Activated T-cell treated with anti-CD3 and anti-CD28 coated beads for 4 hours (primary cell): ENCODE measurements at regions not wholly inside any gene's neighbourhood (a gene's known extent, or its start where the extent isn't known, plus 50 kb on each side); places are given as distances from the start of the nearest gene placed in this dataset.

Experiments used
- DNase-seq: peaks from one replicate; pipeline ENCODE4 v3.0.0-alpha.2; 2020

DNA sequence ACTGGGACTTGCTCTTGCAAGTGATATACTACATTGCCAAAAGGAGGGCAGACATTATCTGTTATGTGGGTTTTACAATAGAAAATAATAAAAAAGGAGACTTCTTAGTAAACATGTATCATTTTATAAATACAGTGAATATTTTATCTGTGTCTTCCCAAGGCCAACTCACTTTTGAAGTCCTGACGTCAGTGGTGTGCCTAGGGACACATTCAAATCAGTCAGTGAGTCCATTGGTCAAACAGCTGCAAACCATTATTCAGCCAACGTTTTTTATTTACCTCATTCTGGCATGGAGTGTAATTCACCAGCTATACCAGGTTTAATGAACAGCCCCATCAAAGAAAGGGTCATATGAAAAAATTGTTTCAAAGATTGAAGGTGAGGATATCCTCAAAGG is 263.7 kb downstream of the IPMK start:
- no peak for DNase-seq

DNA sequence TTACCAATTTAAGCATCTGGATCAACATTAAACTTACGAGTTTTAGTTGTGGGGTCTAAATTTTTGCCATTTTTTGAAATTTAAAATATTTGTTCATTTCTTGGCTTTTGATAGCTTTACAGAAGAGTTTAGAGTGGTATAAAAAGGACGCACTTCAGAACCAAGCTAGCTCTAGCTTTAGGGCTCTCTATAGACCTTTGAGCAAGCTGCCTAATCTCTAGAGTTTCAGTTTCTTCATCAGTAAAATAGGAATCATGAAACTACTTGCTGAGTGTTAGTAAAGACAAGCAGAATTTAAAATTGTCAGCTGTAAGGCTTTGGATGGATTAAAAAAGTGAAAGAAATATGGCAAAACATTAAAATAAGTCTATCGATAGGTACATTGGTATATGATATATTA is 266.5 kb downstream of the IPMK start:
- DNase-seq: no peak

DNA sequence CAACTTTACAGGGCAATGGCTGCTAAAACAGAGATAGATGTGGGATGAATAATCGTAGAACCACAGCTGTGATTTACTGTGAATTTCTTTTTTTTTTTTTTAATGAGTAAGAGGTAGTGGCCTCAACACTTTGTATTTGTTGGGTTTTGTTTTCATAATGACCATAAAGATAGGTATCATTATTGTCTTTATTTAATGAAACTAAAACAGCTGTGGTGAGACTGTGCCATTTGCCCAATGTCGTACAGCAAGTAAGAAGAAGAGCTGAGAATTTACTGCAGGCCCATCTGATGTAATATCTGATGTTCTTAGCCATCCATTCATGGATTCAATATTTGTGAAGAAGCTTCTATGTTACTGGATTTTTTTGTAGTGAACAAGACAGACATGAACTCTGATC is 271.2 kb downstream of the IPMK start:
- DNase-seq: no peak

DNA sequence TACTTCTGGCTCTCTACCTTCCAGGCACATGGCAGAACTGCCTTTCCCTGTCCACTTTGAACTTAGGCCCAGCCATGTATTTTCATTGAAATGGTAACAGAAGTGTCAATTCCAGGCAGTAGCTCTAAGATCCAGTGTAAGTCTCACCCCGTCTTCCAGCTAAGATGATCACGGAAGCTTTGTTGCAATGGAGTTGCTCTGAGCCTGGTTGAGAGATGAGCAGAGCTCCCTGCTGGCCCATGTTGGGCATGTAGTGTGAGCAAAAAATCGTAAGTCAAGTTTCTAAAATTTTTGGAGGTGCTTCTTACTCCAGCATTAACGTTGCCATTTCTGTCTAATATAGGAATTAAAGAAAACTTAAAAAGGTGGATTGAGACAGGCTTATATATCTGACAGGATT is 274.4 kb downstream of the IPMK start:
- no peak for DNase-seq

DNA sequence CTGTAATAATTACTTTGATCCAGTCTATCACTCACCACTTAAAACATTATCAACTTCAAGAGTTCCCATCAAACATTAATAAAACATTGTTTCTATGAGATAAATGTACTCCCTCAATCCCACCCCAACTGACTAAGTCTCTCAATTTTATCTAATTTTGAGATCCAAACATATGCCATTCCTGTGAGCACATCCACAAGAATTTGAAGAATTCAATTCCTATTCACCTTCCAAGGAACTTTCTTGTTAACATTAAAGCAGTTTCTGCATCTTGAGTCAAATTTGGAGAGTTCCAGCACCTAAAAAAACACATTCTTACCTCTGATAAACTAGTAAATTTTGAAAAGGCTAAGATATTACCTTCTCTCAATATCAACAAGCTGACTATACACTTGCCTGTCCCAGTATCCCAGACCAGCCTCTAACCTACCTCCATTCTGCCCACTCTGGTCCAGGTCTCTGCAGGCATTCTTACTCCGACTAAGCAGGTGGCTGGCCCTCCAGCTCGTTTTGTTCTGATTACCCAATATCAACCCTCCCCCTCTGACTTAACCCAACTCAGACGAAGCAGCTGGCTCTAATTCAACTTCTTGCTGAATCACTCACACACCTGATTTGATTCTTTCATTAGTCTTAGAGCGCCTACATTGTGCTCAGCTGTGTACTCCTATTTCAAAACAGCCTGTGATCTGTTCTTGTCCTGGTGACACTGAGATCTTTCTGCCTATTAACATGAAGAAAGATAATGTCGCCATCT is 275.2 kb downstream of the IPMK start:
- DNase-seq: no peak

DNA sequence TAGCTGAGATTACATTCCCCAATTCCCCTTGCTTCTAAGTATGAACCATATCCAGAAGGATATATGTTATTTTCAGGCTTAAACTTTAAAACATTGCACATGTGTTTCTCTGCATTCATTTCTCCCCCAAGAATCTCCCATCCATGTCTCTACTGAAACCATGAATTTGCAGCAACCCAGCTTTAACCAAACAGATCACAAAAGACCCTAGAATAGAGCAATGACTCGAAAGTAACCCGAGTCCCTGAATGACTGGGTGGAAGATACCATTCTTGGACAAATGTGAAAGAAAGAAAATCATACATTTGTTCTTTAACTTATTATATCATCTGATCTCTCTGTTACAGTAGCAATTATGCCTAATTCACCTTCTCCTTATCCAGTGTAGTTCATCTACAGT is 278.7 kb downstream of the IPMK start:
- DNase-seq: no peak

DNA sequence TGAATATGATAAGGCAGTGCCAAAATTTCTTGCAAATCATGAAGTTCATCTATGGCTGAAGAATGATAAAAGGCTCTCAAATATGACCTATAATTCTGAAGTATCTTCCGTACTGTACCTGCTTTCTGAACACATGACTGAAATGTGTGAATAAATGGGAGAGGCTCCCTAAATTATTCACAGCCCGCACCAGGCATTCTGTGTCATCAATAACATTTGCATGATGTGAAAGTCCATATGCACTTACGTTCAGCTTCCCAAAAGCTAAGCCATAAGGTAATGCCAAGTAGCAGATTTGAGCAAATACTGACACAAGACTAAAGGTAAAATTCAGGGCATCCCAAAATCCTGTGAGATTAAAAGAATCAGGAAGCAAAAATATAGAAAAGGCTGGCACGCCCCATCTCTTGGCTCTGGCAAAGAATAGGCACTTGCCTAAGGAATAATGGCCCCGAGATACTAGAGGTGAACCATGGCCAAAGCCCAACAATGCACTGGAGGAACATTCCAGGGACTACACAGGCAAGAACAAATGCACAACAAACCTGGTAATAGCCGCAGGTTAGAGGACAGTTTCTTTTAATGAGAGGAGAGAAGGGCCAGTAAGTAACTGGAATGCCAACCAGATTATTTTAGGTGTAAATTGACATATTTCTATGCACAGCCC is 280.5 kb downstream of the IPMK start:
- no peak for DNase-seq

DNA sequence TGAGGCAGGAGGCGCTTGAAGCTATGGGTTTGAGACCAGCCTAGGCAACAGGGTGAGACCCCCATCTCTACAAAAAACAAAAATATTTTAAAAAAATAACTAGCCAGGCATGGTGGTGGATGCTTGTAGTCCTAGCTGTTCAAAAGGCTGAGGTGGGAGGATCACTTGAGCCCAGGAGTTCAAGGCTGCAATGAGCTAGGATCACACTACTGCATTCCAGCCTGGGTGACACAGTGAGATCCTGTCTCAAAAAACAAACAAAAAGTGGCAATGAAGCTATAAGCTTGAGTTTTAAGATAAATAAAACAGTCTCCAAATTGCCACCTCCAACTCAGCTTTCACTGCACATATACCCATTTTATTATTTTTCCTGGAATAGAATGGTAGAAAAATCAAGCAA is 281.3 kb downstream of the IPMK start:
- DNase-seq: no peak

DNA sequence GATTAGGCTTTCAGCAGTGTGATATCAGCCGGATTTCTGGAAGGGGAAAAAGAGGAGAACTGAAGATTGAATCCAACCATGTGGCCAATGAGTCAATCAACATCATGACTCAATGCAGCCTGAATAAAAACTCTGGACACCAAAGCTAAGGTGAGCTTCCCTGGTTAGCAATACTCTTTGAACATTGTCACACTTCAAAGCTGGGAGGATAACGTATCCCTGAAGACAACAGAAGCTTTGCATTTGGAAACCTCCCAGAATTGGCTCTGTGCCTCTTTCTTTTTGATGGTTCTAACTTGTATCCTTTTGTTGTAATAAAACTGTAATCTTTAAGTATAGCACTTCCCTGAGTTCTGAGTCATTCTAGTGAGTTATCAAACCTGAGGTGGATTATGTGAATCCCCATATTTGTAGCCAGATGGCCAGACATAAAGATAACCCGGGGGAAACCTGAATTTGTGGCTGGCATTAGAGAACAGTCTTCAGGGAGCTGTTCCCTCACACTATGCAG is 284.4 kb downstream of the IPMK start:
- no peak for DNase-seq

DNA sequence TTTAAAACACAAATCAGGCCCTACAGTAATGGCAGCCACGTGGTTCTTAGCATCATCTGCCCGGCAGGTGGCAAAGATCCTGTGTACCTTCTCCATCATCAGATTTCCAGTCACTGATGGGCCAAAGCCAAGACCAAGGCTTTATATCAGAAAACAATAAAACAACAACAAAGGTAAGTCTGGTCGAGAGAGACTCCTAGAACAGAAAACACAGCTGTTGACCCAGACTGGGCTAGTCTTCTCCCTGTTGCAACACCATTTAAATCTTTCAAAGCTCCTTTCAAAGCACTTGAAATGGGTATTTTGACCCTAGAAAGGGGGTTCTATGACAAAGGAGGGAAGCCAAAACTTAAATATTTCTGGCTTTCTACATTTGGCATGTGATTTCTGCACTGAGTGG is 285.6 kb downstream of the IPMK start:
- no peak for DNase-seq

DNA sequence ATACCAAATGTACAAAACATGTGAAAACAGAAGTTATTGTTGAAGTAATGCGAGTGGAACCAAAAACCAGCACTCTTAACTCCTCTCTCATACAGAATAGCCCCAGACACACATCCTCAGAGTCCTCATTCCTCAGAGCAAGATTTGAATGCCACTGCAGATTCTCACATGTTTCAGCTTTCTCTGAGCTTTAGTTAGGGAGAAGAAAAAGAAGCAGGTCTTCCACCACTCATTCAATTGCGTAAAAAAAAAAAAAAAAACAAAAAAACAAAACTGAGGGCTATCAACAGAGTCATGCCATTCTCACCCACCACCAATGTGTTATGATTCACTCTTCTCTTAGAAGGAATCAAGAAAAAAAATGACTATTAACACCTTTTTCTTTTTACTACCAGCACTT is 287.7 kb downstream of the IPMK start:
- no peak for DNase-seq

DNA sequence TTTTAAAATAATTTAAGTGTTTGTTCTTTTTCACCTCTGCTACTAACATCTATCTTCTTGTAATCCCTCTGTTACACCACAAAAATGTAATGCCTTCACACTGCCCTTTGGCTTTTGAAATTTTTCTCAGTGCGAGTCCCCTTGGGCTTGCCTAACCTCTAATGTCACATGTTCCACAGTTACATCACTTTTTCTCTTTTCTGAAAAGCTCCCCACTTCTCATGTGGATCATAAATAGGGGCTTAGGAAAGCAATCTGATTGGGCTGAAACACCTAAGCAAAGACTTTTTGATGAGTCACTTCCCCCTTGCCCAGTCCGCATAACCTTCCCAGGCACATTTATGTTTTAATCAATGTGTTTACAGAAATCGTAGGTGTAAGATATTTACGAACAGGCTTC is 288.2 kb downstream of the IPMK start:
- DNase-seq: no peak

DNA sequence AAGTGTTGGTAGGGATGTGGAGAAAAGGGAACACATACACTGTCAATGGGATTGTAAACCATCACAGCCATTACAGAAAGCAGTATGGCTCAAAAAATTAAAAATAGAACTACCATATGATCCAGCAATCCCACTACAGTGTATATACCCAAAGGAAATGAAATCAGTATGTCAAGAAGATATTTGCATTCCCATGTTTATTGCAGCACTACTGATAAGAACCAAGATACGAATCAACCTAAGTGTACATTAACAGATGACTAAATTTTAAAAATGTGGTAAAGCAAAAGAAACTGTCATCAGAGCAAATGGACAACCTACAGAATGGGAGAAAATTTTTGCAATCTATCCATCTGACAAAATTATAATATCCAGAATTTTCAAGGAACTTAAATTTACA is 290.4 kb downstream of the IPMK start:
- DNase-seq: no peak

DNA sequence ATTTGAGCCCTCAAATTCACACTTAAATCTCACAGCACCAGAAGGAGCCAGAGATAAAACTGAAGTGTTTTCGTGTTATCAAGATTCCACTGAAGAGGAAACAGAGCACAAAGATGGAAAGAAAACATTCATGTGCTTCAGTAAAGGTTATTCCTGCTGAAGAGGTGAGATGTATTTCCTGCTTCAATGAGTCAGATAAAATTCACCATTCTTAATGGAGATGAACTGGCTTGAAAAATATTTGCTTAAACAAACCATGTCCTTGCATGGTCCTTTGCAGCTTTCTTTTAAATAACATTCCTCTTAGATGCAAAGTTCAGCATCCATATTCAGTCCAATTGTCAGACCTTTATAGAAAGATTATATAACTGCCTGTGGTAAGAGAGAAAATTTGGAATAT is 294.2 kb downstream of the IPMK start:
- DNase-seq: no peak

DNA sequence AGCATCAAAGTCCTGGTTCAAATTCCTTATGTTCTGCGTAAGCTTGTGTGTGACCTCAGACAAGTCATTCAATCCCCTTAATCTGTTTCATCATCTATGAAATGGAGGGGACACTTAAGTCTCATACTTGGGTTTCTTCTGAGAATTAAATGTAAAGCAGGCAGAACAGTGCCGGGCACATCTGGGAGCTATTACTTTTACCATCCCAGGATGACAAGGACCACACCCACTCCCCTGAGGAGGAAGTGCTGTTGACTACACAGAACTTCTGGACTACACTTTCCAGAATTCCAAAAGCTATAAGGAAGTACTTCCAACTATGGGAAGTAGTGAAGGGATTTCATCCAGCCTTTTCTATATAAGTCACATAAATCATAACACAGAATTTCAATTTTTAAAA is 294.9 kb downstream of the IPMK start:
- no peak for DNase-seq

DNA sequence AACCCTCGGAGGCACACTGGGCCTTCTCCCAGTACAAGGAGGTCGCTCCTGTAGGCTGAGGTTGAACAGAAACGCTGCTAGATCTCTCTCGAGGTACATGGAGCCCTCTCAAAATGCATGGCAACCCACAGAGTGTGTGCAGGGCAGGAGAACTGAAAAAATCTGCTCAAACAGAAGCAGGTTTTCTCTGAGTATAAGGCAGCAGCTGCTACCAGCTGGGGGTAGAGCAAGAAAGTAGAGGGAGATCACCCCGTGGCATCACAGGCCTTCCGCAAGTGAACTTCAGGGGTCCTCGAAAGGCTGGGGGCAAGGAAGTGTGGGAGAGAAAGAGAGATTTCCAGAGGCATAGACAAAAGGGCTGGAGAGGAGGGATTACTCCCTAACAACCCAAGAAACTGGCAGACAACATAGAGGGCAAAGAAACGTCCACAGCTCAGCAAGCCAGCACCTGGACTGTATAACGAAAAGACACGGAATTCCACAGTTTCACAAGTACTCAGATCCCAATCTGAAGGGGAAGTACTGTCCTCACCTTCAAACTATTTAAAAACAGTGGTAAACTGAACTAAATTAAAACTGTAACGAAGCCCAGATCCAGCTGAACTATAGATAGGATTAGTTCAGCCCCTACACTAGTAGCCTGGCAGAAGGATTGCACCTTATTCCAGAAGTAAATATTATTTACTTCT is 299.2 kb downstream of the IPMK start:
- DNase-seq: no peak

DNA sequence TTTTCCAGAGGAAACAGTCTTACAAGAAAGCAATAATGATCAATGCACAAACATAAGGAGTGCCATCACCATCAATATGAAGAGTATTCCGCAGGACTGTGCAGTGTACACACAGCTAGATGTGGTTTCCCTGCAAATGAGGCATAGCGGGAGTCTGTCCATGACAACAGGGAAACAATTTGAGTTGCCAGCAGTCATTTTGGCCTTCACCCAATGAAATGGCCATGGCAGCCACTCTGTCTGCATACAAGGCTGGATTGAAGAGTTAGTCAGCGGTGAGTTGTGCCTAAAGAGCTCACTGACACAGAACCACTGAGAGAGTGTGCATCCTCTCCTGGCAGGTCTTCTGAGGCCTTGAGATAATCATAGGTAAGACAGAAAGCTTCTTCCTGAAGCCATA is 303.3 kb downstream of the IPMK start:
- DNase-seq: no peak

DNA sequence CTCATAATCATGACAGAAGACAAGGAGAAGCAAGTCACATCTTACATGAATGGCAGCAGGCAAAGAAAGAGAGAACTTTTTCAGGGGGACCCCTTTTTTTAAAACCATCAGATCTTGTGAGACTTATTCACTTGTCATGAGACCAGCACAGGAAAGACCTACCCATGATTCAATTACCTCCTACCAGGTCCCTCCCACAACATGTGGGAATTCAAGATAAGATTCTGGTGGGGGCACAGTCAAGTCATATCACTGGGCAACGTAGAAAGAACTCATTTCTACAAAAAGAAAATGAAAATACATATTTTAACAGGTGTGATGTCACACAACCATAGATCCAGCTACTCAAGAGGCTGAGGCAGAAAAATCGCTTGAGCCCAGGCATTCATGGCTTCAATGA is 304.1 kb downstream of the IPMK start:
- DNase-seq: no peak

DNA sequence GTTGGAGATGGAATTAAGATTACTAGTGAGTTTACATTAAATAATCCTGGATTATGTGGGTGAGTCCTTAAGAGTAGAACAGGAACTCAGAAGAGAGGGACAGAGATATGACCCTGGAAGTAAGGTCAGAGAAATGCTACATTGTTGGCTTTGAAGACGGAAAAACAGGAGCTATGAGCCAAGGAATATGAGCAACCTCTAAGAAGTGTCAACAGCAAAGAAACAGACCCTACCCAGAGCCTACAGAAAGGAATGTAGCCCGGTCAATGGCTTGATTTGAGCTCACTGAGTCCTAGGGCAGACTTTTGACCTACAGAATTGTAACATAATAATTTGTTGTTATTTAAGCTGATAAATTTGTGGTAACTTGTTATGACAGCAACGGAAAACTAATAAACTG is 304.9 kb downstream of the IPMK start:
- DNase-seq: no peak

DNA sequence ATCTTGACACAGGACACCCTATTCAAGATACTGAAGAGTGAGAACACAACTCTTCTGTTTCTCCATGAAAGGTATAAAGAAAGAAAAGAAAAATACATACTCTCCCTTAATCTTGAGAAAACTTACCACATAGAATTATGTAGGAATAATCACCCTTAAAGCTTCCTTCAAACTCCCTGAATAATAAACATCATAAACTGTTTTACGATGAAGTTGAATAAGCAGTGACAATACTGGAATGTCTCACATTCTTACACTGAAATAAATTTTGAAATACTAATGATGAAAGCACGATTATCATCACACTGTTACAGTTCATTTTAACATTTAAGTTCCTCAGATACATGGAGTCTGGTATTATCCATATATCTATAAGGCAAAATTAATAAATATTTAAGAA is 306.2 kb downstream of the IPMK start:
- DNase-seq: no peak

DNA sequence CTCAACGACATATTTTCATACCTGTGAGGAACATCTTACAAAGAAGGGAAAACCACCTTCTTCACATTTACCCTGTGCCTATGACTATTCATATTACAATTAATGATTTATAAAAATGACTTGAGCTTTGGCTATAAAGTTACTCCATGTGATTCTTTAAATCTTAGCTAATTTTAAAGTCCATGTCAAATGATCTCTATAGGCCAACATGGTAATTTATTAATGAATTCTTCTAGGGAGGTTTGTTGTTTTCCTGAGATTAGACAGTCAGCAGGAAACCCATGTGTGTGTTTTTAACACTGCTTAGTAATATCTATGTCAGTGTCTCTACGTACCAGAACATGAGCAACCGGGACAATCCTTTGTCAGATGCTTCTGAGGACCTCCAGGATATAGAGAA is 307.3 kb downstream of the IPMK start:
- DNase-seq: no peak

DNA sequence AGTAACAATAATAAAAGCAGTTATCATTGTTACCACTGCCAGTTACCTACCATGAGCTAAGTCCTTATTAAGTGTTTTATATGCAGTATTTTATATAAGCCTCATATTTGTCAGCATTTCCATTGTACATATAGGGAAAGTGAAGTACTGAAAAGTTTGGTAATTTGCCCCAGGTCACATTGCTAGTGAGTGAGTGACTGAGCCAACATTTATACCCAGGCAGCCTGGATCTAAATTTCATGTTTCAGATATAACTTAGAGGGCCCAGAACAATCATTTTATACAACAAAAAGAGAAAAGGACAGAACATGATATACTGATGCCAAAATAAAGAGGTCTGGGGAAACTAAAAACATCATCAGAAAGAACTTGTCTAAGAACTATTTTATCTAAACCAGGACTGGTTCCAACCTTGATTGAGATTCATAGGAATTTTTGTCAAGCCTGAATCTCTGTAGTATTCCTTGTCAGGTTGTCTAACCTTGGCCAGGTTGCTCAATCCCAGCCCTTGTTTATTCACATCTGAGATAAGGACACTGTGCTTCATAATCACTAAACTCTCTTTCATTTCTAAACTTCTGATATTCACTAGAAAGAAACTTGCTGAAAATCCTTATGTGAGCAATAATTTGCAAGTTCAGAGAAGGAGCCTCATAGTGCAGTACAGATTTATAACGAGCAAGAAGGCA is 308.2 kb downstream of the IPMK start:
- DNase-seq: no peak

DNA sequence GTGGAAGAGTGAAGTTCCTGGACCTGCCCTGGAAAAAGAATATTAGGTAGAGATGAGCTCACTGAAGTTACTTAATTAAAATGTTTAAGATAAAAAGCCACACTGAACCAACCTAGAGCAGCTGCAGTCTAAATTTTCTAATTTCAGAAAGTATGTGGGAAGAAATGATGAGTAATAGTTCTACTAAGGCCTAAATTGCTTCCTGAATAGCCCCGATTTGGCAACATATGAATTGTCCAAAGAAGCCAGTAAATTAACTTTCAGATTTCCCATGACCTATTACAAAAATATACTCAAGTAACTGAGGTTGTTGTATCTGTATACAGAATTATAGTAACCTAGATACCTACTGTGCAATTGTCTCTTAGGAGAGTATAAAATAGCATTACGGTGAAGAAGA is 312.6 kb downstream of the IPMK start:
- DNase-seq: no peak

DNA sequence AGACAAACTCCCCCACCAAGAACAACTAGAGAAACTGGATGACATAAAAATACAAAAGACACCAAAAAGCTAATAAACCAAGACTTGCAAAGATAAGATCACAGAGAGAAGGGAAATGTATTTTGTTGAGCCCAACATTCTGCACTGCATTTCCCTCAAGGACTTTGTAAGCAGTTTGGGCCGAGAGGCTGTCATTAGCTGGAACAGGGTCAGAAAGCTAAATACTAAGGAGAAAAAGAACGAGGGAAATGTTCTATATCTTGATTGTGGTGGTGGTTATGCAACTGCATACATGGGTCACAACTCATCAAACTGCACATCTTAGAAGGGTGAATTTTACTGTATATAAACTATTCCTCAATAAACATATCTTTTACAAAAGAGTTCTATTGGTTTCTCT is 315.0 kb downstream of the IPMK start:
- no peak for DNase-seq
